GM18505 (cell line): ENCODE measurements at regions not wholly inside any gene's neighbourhood (a gene's known extent, or its start where the extent isn't known, plus 50 kb on each side); places are given as distances from the start of the nearest gene placed in this dataset.
"Not testable (repeated sequence)": the region's sequence is repeated elsewhere in the genome, so short reads cannot be mapped to it uniquely, and the experiment has no call there.

ENCODE experiments used
- ATAC-seq: cut with Tn5 transposase; IDR thresholded peaks from one replicate; pipeline ENCODE4 v1.9.1; 2021; ENCODE audit not compliant: unreplicated experiment
- POLR2A ChIP-seq: IDR thresholded peaks from 4 replicates; pipeline ENCODE4 v1.6.1; 2011; ENCODE audit warnings: borderline replicate concordance; ENCODE audit not compliant: insufficient read depth, insufficient read length; ENCODE audit errors: extremely low read depth

GRCh38 chr1:208683141-208683540 is 439.0 kb upstream of the PLXNA2 start:
- no peak for TF ChIP-seq POLR2A
- no peak for ATAC-seq

- no peak for ATAC-seq
- TF ChIP-seq POLR2A = no peak
Observed at GRCh38 chr1:208684192-208684591, 440.0 kb upstream of the PLXNA2 start.

GRCh38 chr1:208686592-208686991 is 442.4 kb upstream of the PLXNA2 start:
- no peak for TF ChIP-seq POLR2A
- ATAC-seq = no peak

GRCh38 chr1:208688656-208689315 is 444.6 kb upstream of the PLXNA2 start:
- no peak for TF ChIP-seq POLR2A
- no peak for ATAC-seq

GRCh38 chr1:208691012-208691411 is 446.8 kb upstream of the PLXNA2 start:
- ATAC-seq = no peak
- TF ChIP-seq POLR2A = no peak

- ATAC-seq = no peak
- TF ChIP-seq POLR2A = no peak
Observed at GRCh38 chr1:208709981-208710380, 465.8 kb upstream of the PLXNA2 start.

- no peak for TF ChIP-seq POLR2A
Observed at GRCh38 chr1:208714323-208714722, 470.1 kb upstream of the PLXNA2 start.

GRCh38 chr1:208717525-208717924 is 473.3 kb upstream of the PLXNA2 start:
- no peak for ATAC-seq
- TF ChIP-seq POLR2A = no peak

More at GRCh38 chr1:208714323-208714722, 470.1 kb upstream of the PLXNA2 start:
- ATAC-seq = no peak

- no peak for ATAC-seq
- TF ChIP-seq POLR2A = no peak
Observed at GRCh38 chr1:208722592-208722991, 478.4 kb upstream of the PLXNA2 start.

GRCh38 chr1:208724079-208724478 is 479.9 kb upstream of the PLXNA2 start:
- ATAC-seq = no peak
- no peak for TF ChIP-seq POLR2A

- TF ChIP-seq POLR2A = no peak
- ATAC-seq = no peak
Observed at GRCh38 chr1:208728815-208729214, 484.6 kb upstream of the PLXNA2 start.

- no peak for TF ChIP-seq POLR2A
- ATAC-seq = peak; percentile 80
Observed at GRCh38 chr1:208731981-208732821, 488.0 kb upstream of the PLXNA2 start.

- TF ChIP-seq POLR2A = no peak
- no peak for ATAC-seq
Observed at GRCh38 chr1:208737161-208737560, 493.0 kb upstream of the PLXNA2 start.

- no peak for ATAC-seq
- TF ChIP-seq POLR2A = no peak
Observed at GRCh38 chr1:208737922-208738321, 493.7 kb upstream of the PLXNA2 start.

- not testable (repeated sequence) for ATAC-seq
Observed at GRCh38 chr1:208739636-208740035, 495.5 kb upstream of the PLXNA2 start.
